IMR-90 (cell line): ENCODE measurements at regions not wholly inside any gene's neighbourhood (a gene's known extent, or its start where the extent isn't known, plus 50 kb on each side); places are given as distances from the start of the nearest gene placed in this dataset.

Experiments
- ATAC-seq: fragments of 200-7000 bp; cut with Tn5 transposase; 2 replicates; pipeline ENCODE4 v1.9.1; 2020; ENCODE audit warnings: low read depth, mild to moderate bottlenecking, moderate library complexity
- BruUV-seq: library from RNA; stranded (reverse); fragments of 400-500 nt; replicated peaks from 2 replicates; lab custom pipeline; 2021; lab: Mats Ljungman, UMichigan
- CTCF ChIA-PET: fragments of 300-600 bp; formaldehyde crosslinking; extraction: SDS; loops from one replicate; lab custom pipeline; 2021; ENCODE audit warnings: antibody characterized with exemption; lab: Yijun Ruan, JAX
- POLR2A ChIA-PET: fragments of 300-600 bp; sonication (Branson Sonifier 250); formaldehyde crosslinking; loops from one replicate; lab custom pipeline; 2022; ENCODE audit warnings: antibody characterized with exemption; ENCODE audit not compliant: unreplicated experiment; lab: Charles Lee
- DNase-seq: peaks from one replicate; pipeline ENCODE4 v3.0.0; 2013
- H2AFZ ChIP-seq: replicated peaks from 2 replicates; pipeline ENCODE3; 2013; ENCODE audit warnings: low read length, mild to moderate bottlenecking; ENCODE audit not compliant: poor library complexity
- H2AK5ac ChIP-seq: 2 replicates; pipeline ENCODE4 v1.6.1; 2013; ENCODE audit warnings: low read depth, low read length, inconsistent platforms
- H2AK9ac ChIP-seq: replicated peaks from 2 replicates; pipeline ENCODE3; 2013; ENCODE audit warnings: mild to moderate bottlenecking, low read depth, low read length, moderate library complexity; ENCODE audit not compliant: poor library complexity
- H2BK120ac ChIP-seq: 2 replicates; pipeline ENCODE4 v1.6.1; 2013; ENCODE audit warnings: low read depth, low read length, inconsistent platforms
- H2BK15ac ChIP-seq: 3 replicates; pipeline ENCODE4 v1.6.1; 2013; ENCODE audit warnings: low read depth, low read length, inconsistent platforms
- H2BK20ac ChIP-seq: 2 replicates; pipeline ENCODE4 v1.6.1; 2013; ENCODE audit warnings: low read depth, mild to moderate bottlenecking, inconsistent platforms, low read length, moderate library complexity
- H2BK5ac ChIP-seq: 2 replicates; pipeline ENCODE4 v1.6.1; 2013; ENCODE audit warnings: mild to moderate bottlenecking, low read depth, low read length, inconsistent platforms; ENCODE audit not compliant: poor library complexity, severe bottlenecking
- H3K14ac ChIP-seq: replicated peaks from 2 replicates; pipeline ENCODE4 v1.6.1; 2013; ENCODE audit warnings: low read depth, low read length, inconsistent platforms
- H3K18ac ChIP-seq: 2 replicates; pipeline ENCODE4 v1.6.1; 2013; ENCODE audit warnings: low read depth, low read length, control low read depth
- H3K23ac ChIP-seq: 2 replicates; pipeline ENCODE4 v1.6.1; 2013; ENCODE audit warnings: low read depth, low read length, inconsistent platforms
- H3K27ac ChIP-seq: 2 replicates; pipeline ENCODE4 v1.5.1; 2013; ENCODE audit warnings: mild to moderate bottlenecking, control low read depth, low read length; ENCODE audit not compliant: insufficient read depth
- H3K27me3 ChIP-seq: 2 replicates; pipeline ENCODE4 v1.6.1; 2013; ENCODE audit warnings: low read length; ENCODE audit not compliant: control insufficient read depth, insufficient read depth
- H3K36me3 ChIP-seq: 2 replicates; pipeline ENCODE4 v1.6.1; 2013; ENCODE audit warnings: low read length, mixed read lengths; ENCODE audit not compliant: control insufficient read depth, insufficient read depth
- H3K4ac ChIP-seq: 2 replicates; pipeline ENCODE4 v1.6.1; 2013; ENCODE audit warnings: low read depth, low read length, inconsistent platforms
- H3K4me1 ChIP-seq: 2 replicates; pipeline ENCODE4 v1.6.1; 2013; ENCODE audit warnings: low read length, mixed read lengths; ENCODE audit not compliant: control insufficient read depth, insufficient read depth
- H3K4me2 ChIP-seq: 2 replicates; pipeline ENCODE4 v1.6.1; 2013; ENCODE audit warnings: low read depth, mild to moderate bottlenecking, control low read depth, low read length, moderate library complexity
- H3K4me3 ChIP-seq: 2 replicates; pipeline ENCODE4 v1.5.1; 2013; ENCODE audit warnings: low read depth, mild to moderate bottlenecking, control low read depth, low read length, moderate library complexity; ENCODE audit not compliant: insufficient read depth
- H3K56ac ChIP-seq: 2 replicates; pipeline ENCODE4 v1.6.1; 2013; ENCODE audit warnings: low read length, inconsistent platforms; ENCODE audit not compliant: insufficient read depth; ENCODE audit errors: extremely low read depth
- H3K79me1 ChIP-seq, 2 experiments: 2 replicates each; pipeline ENCODE4 v1.6.1; 2013; ENCODE audit warnings: low read length in 2 of 2, inconsistent platforms in 1 of 2, low read depth in 1 of 2
- H3K9ac ChIP-seq: 2 replicates; pipeline ENCODE4 v1.6.1; 2013; ENCODE audit warnings: low read depth, low read length, control low read depth
- H3K9me1 ChIP-seq: 2 replicates; pipeline ENCODE4 v1.6.1; 2013; ENCODE audit warnings: low read length, inconsistent platforms; ENCODE audit not compliant: insufficient read depth
- H3K9me3 ChIP-seq: 2 replicates; pipeline ENCODE4 v1.6.1; 2013; ENCODE audit warnings: low read length; ENCODE audit not compliant: control insufficient read depth, insufficient read depth
- H4K20me1 ChIP-seq: 2 replicates; pipeline ENCODE4 v1.6.1; 2013; ENCODE audit warnings: low read length, inconsistent platforms; ENCODE audit not compliant: insufficient read depth
- H4K5ac ChIP-seq: 2 replicates; pipeline ENCODE4 v1.6.1; 2013; ENCODE audit warnings: mild to moderate bottlenecking, low read depth, low read length, control low read depth
- H4K8ac ChIP-seq, 2 experiments: 2 replicates each; pipeline ENCODE4 v1.6.1; 2013; ENCODE audit warnings: low read depth in 2 of 2, low read length in 2 of 2, control low read depth in 1 of 2, inconsistent platforms in 1 of 2
- H4K91ac ChIP-seq: 2 replicates; pipeline ENCODE4 v1.6.1; 2013; ENCODE audit warnings: low read depth, low read length, inconsistent platforms; ENCODE audit not compliant: insufficient read depth
- BHLHE40 ChIP-seq: fragments of 150-350 bp; IDR thresholded peaks from 2 replicates; pipeline ENCODE4 v1.6.1; 2016; ENCODE audit warnings: mild to moderate bottlenecking, low read depth, low read length
- CHD1 ChIP-seq: IDR thresholded peaks from 2 replicates; pipeline ENCODE4 v1.6.1; 2012; ENCODE audit warnings: low read depth, low read length, improper control_type of control experiment
- CTCF ChIP-seq: conservative IDR thresholded peaks from 2 replicates; pipeline ENCODE4 v1.5.1; 2012; ENCODE audit warnings: mild to moderate bottlenecking, low read depth, low read length, improper control_type of control experiment
- ELK1 ChIP-seq: fragments of 150-350 bp; IDR thresholded peaks from 2 replicates; pipeline ENCODE4 v1.6.1; 2016; ENCODE audit warnings: low read depth, mild to moderate bottlenecking, low read length, moderate library complexity, borderline replicate concordance
- FOS ChIP-seq: fragments of 150-350 bp; IDR thresholded peaks from 2 replicates; pipeline ENCODE4 v1.6.1; 2016; ENCODE audit warnings: low read depth, low read length
- MAFK ChIP-seq: IDR thresholded peaks from 2 replicates; pipeline ENCODE4 v1.6.1; 2012; ENCODE audit warnings: low read depth, low read length, improper control_type of control experiment
- MAZ ChIP-seq: IDR thresholded peaks from 2 replicates; pipeline ENCODE4 v1.6.1; 2012; ENCODE audit warnings: low read depth, mild to moderate bottlenecking, low read length, improper control_type of control experiment, moderate library complexity, borderline replicate concordance
- MXI1 ChIP-seq: IDR thresholded peaks from 2 replicates; pipeline ENCODE4 v1.6.1; 2012; ENCODE audit warnings: low read depth, mild to moderate bottlenecking, low read length, moderate library complexity, borderline replicate concordance
- NFE2L2 ChIP-seq: fragments of 150-350 bp; IDR thresholded peaks from 2 replicates; pipeline ENCODE4 v1.6.1; 2016; ENCODE audit warnings: low read depth, mild to moderate bottlenecking, low read length
- POLR2A ChIP-seq: IDR thresholded peaks from 2 replicates; pipeline ENCODE4 v1.6.1; 2012; ENCODE audit warnings: mild to moderate bottlenecking, low read depth, low read length
- RCOR1 ChIP-seq: IDR thresholded peaks from 2 replicates; pipeline ENCODE4 v1.6.1; 2012; ENCODE audit warnings: mild to moderate bottlenecking, low read length, improper control_type of control experiment; ENCODE audit not compliant: insufficient replicate concordance
- SMC3 ChIP-seq: fragments of 150-350 bp; IDR thresholded peaks from 2 replicates; pipeline ENCODE4 v1.6.1; 2016; ENCODE audit warnings: low read depth, mild to moderate bottlenecking, antibody characterized with exemption, low read length, moderate library complexity
- USF2 ChIP-seq: fragments of 150-350 bp; IDR thresholded peaks from 2 replicates; pipeline ENCODE4 v1.6.1; 2017; ENCODE audit warnings: mild to moderate bottlenecking, antibody characterized with exemption, low read length, low read depth
- WGBS, 2 experiments: methylation state at CpG; one replicate each; pipeline versions ENCODE4 v1.1.5 to v1.1.7; 2013; ENCODE audit warnings: missing lambda C conversion rate in 2 of 2; ENCODE audit not compliant: insufficient read length in 1 of 2; ENCODE audit errors: extremely low coverage in 2 of 2; 5-methylcytosine and 5-hydroxymethylcytosine counted together
- dilution Hi-C: fragments of 300-500 bp; cut with HindIII; formaldehyde crosslinking; loops from one replicate; pipeline ENCODE4 v1.14.3; 2018; ENCODE audit warnings: low sequenced_read_pairs; ENCODE audit not compliant: unreplicated experiment
- in situ Hi-C: fragments of 300-500 bp; cut with MboI; formaldehyde crosslinking; loops from 3 replicates; pipeline ENCODE4 v1.14.3; 2019; ENCODE audit warnings: low sequenced_read_pairs, inconsistent platforms, mixed read lengths
- intact Hi-C: fragments of 100-400 bp; cut with micrococcal nuclease; formaldehyde crosslinking; loops from 2 replicates; pipeline ENCODE4 v1.10.0; 2022

- DNase-seq, result no peak
- Histone ChIP-seq H4K20me1 (no peaks in the 10 kb centered on the region), H3K27me3 (no peaks in the 10 kb centered on the region), H3K4me2 (no peak overlapping the region), H3K23ac (no peak overlapping the region), H3K14ac (peak overlapping the region; percentile 73; the same call in 1 of the 2 replicates), H3K4me3 (no peak overlapping the region), H3K79me1 (no peaks in the 10 kb centered on the region; a peak in 1 of 4 replicates), H3K56ac (no peak overlapping the region), H2BK120ac (peak overlapping the region; percentile 18; the same call in 1 of the 2 replicates), H3K36me3 (no peaks in the 10 kb centered on the region), H3K9me1 (peaks cover 2% of the 10 kb centered on the region; the same call in 1 of the 2 replicates), H3K4ac (peak overlapping the region; percentile 30; the same call in 1 of the 2 replicates), H3K9ac (no peak overlapping the region), H2BK5ac (peak overlapping the region; percentile 48), H4K8ac (peak overlapping the region in 1 of 2 experiments; percentile 36; a peak in 1 of 4 replicates), H3K4me1 (peaks cover 10% of the 10 kb centered on the region), H2AFZ (no peak overlapping the region), H2BK20ac (peak overlapping the region; percentile 56; the same call in 1 of the 2 replicates), H3K27ac (peak overlapping the region; percentile 26; the same call in 1 of the 2 replicates), H4K91ac (0 out of 2 replicates have a peak overlapping the region, but pooled peaks have one; percentile 6), H2BK15ac (0 out of 3 replicates have a peak overlapping the region, but pooled peaks have one; percentile 35), H2AK9ac (no peak overlapping the region), H4K5ac (peak overlapping the region; percentile 61; the same call in 1 of the 2 replicates), H2AK5ac (no peak overlapping the region; the same call in 1 of the 2 replicates), H3K18ac (peak overlapping the region; percentile 75; the same call in 1 of the 2 replicates), H3K9me3 (no peaks in the 10 kb centered on the region)
- intact Hi-C loops (no loop called here), dilution Hi-C loops (no loop called here), in situ Hi-C loops (no loop called here)
- ChIA-PET CTCF (no interaction called here), POLR2A (no interaction called here)
- ATAC-seq, result no peak
- TF ChIP-seq ELK1 (no peak), MAZ (no peak), CTCF (no peak), NFE2L2 (no peak), FOS (no peak), POLR2A (no peak), BHLHE40 (no peak), MXI1 (no peak), USF2 (no peak), RCOR1 (no peak), CHD1 (no peak), MAFK (no peak), SMC3 (no peak)
- WGBS, 2 experiments, result no CpG with 5 or more reads among the region's 1 CpG
- no TSS peak for BruUV-seq
Measured at GRCh38 chr21:28762357-28762735, 230.3 kb downstream of the LTN1 start.
